ENCODE measurements at regions not wholly inside any gene's neighbourhood (a gene's known extent, or its start where the extent isn't known, plus 50 kb on each side); places are given as distances from the start of the nearest gene placed in this dataset.

- CTCF ChIA-PET, result no interaction called here
- DNase-seq (ENCODE audit: low read depth, low spot score), result no peak
- H3K9me3 ChIP-seq (ENCODE audit: control insufficient read depth, insufficient read depth, low read depth, low read length), result no peaks in the 10 kb centered on the region
- BruUV-seq (replicated peaks), result no TSS peak
- no peaks in the 10 kb centered on the region; the same call in 1 of the 2 replicates for H3K27me3 ChIP-seq (ENCODE audit: control insufficient read depth, insufficient read depth, low read length)
- intact Hi-C loops (cut with micrococcal nuclease; ENCODE audit: unreplicated experiment), result no loop called here
- H3K4me1 ChIP-seq (ENCODE audit: control insufficient read depth, insufficient read depth, low read length), result no peaks in the 10 kb centered on the region
- no peak for TF ChIP-seq CTCF (IDR thresholded peaks at IDR 0.05)
- in situ Hi-C loops (cut with HindIII; ENCODE audit: low pct_unique_long_range_greater_than_20kb, low sequenced_read_pairs), result no loop called here
- H3K4me3 ChIP-seq (ENCODE audit: low read depth in 2 of 2, low read length in 2 of 2), result no peak overlapping the region
- H3K27ac ChIP-seq (ENCODE audit: low read length), result no peak overlapping the region
- ATAC-seq, result no peak
- POLR2A ChIA-PET, result no interaction called here
- H3K36me3 ChIP-seq (ENCODE audit: control insufficient read depth, insufficient read depth, low read length), result no peaks in the 10 kb centered on the region
Observed at GRCh38 chrX:52585892-52586291, 68.8 kb downstream of the SSX7 start.

- in situ Hi-C loops (cut with HindIII; ENCODE audit: low pct_unique_long_range_greater_than_20kb, low sequenced_read_pairs) (no loop called here), intact Hi-C loops (cut with micrococcal nuclease; ENCODE audit: unreplicated experiment) (no loop called here)
- H3K27ac ChIP-seq (ENCODE audit: low read length), result no peak overlapping the region
- no peak for DNase-seq (ENCODE audit: low read depth, low spot score)
- H3K9me3 ChIP-seq (ENCODE audit: control insufficient read depth, insufficient read depth, low read depth, low read length), result no peaks in the 10 kb centered on the region
- ChIA-PET CTCF (no interaction called here), POLR2A (no interaction called here)
- H3K36me3 ChIP-seq (ENCODE audit: control insufficient read depth, insufficient read depth, low read length), result no peaks in the 10 kb centered on the region
- H3K27me3 ChIP-seq (ENCODE audit: control insufficient read depth, insufficient read depth, low read length), result peaks cover 2% of the 10 kb centered on the region; the same call in 1 of the 2 replicates
- ATAC-seq, result no peak
- no peak for TF ChIP-seq REST (IDR thresholded peaks at IDR 0.05; ENCODE audit: insufficient read depth in 1 of 2, low read depth in 2 of 2, low read length in 1 of 2)
- TF ChIP-seq TCF7L2 (IDR thresholded peaks at IDR 0.05; ENCODE audit: low read depth, low read length), result no peak
- no peak for TF ChIP-seq POLR2AphosphoS5 (IDR thresholded peaks at IDR 0.05; ENCODE audit: low read depth, low read length)
- no peak for TF ChIP-seq SIN3A (IDR thresholded peaks at IDR 0.05; ENCODE audit: borderline replicate concordance, insufficient read depth, low read depth, low read length)
- TF ChIP-seq CTCF (IDR thresholded peaks at IDR 0.05), result no peak
- BruUV-seq (replicated peaks), result no TSS peak
- no peaks in the 10 kb centered on the region for H3K4me1 ChIP-seq (ENCODE audit: control insufficient read depth, insufficient read depth, low read length)
- H3K4me3 ChIP-seq (ENCODE audit: low read depth in 2 of 2, low read length in 2 of 2), result peak overlapping the region in 1 of 2 experiments; percentile 36; a peak in 2 of 4 replicates
Observed at GRCh38 chrX:52577464-52578173, 60.8 kb upstream of the XAGE1B start.
